Thoracic aorta (tissue), 2 donors: ENCODE measurements at regions not wholly inside any gene's neighbourhood (a gene's known extent, or its start where the extent isn't known, plus 50 kb on each side); places are given as distances from the start of the nearest gene placed in this dataset.

ENCODE experiments used
- ATAC-seq: fragments of 150-250 bp; one replicate; pipeline ENCODE4 v1.8.0; 2017; ENCODE audit warnings: low read depth; ENCODE audit not compliant: insufficient number of reproducible peaks, low FRiP score
- DNase-seq: peaks from one replicate; pipeline ENCODE4 v3.0.0-alpha.2; 2020; ENCODE audit warnings: low spot score
- H3K27ac ChIP-seq, 2 donors: fragments of 200-600 bp; sonication (generic); 1 replicate in 1 of 2; 2 replicates in 1 of 2; pipeline ENCODE4 v1.5.1; 2016; ENCODE audit warnings: mild to moderate bottlenecking in 2 of 2, moderate library complexity in 2 of 2
- H3K27me3 ChIP-seq: fragments of 200-600 bp; sonication (generic); replicated peaks from 2 replicates; pipeline ENCODE4 v1.6.0; 2016; ENCODE audit warnings: mild to moderate bottlenecking; ENCODE audit not compliant: insufficient read depth
- H3K36me3 ChIP-seq: fragments of 200-600 bp; sonication (generic); one replicate; pipeline ENCODE4 v1.5.1; 2016
- H3K4me1 ChIP-seq, 2 donors: fragments of 200-600 bp; sonication (generic); 1 replicate in 1 of 2; 2 replicates in 1 of 2; pipeline versions ENCODE4 v1.5.1 to v1.6.0; 2016; ENCODE audit warnings: low read depth in 2 of 2, mild to moderate bottlenecking in 1 of 2; ENCODE audit not compliant: control insufficient read depth in 1 of 2
- H3K4me3 ChIP-seq: fragments of 200-600 bp; sonication (generic); 2 replicates; pipeline ENCODE4 v1.5.1; 2016; ENCODE audit warnings: mild to moderate bottlenecking
- H3K9me3 ChIP-seq: fragments of 200-600 bp; sonication (generic); 2 replicates; pipeline ENCODE4 v1.5.1; 2016
- CTCF ChIP-seq: fragments of 200-600 bp; sonication (generic); IDR thresholded peaks from one replicate; pipeline ENCODE4 v1.5.1; 2019; ENCODE audit warnings: antibody characterized with exemption

DNA sequence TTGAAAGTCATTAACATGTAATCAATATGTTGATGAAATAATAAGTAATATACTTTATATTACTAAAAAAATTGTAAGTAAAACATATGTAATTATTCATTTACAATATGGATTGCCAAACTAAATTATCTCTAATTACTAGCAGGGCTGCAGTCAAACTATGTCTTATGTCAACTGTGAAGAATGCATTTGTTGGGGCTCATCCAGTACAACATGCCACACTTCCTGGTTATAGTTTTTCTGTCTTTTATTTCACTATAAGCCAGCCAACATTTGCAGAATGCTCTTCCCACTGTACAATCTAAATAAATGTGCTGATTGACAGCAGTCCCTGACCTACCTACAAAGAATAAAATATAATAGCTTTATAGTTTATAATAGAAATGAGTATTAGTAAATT lies 975.4 kb upstream of the NDST4 start:
- H3K27ac ChIP-seq: no peak overlapping the region
- H3K4me1 ChIP-seq: no peaks in the 10 kb centered on the region
- no peak for ATAC-seq
- H3K9me3 ChIP-seq: no peaks in the 10 kb centered on the region
- no peak for DNase-seq
- H3K27me3 ChIP-seq: no peaks in the 10 kb centered on the region
- no peak overlapping the region for H3K4me3 ChIP-seq
- no peak for TF ChIP-seq CTCF
- H3K36me3 ChIP-seq: no peaks in the 10 kb centered on the region

- no peaks in the 10 kb centered on the region for H3K27me3 ChIP-seq
- no peak overlapping the region for H3K27ac ChIP-seq
- H3K4me3 ChIP-seq: no peak overlapping the region
- no peak for ATAC-seq
- no peak for DNase-seq
- no peak for TF ChIP-seq CTCF
- no peaks in the 10 kb centered on the region for H3K36me3 ChIP-seq
- H3K9me3 ChIP-seq: no peaks in the 10 kb centered on the region
- no peaks in the 10 kb centered on the region for H3K4me1 ChIP-seq
These were observed 969.5 kb upstream of the NDST4 start for GRCh38 chr4:116082808-116083366.

GRCh38 chr4:116073051-116073450 lies 959.6 kb upstream of the NDST4 start:
- H3K4me3 ChIP-seq: no peak overlapping the region

GRCh38 chr4:116070283-116070682 lies 956.9 kb upstream of the NDST4 start:
- no peaks in the 10 kb centered on the region for H3K4me1 ChIP-seq
- DNase-seq: no peak
- no peak overlapping the region for H3K4me3 ChIP-seq
- no peak for TF ChIP-seq CTCF
- no peaks in the 10 kb centered on the region for H3K9me3 ChIP-seq
- H3K27me3 ChIP-seq: no peaks in the 10 kb centered on the region
- H3K27ac ChIP-seq: no peak overlapping the region
- no peaks in the 10 kb centered on the region for H3K36me3 ChIP-seq
- no peak for ATAC-seq

More at GRCh38 chr4:116073051-116073450, 959.6 kb upstream of the NDST4 start:
- no peak overlapping the region for H3K27ac ChIP-seq
- DNase-seq (no peak), ATAC-seq (no peak)
- H3K27me3 ChIP-seq: no peaks in the 10 kb centered on the region
- no peaks in the 10 kb centered on the region for H3K4me1 ChIP-seq
- no peaks in the 10 kb centered on the region for H3K9me3 ChIP-seq
- no peak for TF ChIP-seq CTCF
- no peaks in the 10 kb centered on the region for H3K36me3 ChIP-seq

- DNase-seq (no peak), ATAC-seq (no peak)
- no peaks in the 10 kb centered on the region for H3K9me3 ChIP-seq
- no peak for TF ChIP-seq CTCF
- H3K27me3 ChIP-seq: no peaks in the 10 kb centered on the region
- no peak overlapping the region for H3K27ac ChIP-seq
- no peaks in the 10 kb centered on the region for H3K36me3 ChIP-seq
- no peaks in the 10 kb centered on the region for H3K4me1 ChIP-seq
- no peak overlapping the region for H3K4me3 ChIP-seq
These were observed 953.4 kb upstream of the NDST4 start for GRCh38 chr4:116066711-116067245.
